ENCODE measurements at regions not wholly inside any gene's neighbourhood (a gene's known extent, or its start where the extent isn't known, plus 50 kb on each side); places are given as distances from the start of the nearest gene placed in this dataset.

DNA sequence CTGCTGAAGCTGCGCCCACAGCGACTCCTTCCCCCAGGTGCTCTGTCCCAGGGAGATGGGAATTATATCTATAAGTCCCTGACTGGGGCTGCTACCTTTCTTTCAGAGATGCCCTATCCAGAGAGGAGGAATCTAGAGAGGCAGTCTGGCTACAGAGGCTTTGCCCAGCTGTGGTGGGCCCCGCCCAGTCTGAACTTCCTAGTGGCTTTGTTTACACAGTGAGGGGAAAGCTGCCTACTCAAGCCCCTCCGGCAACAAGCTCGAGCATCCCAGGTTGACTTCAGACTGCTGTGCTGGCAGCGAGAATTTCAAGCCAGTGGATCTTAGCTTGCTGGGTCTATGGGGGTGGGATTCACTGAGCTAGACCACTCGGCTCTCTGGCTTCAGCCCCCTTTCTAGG is 152.5 kb upstream of the MAP3K7 start (continued):
- TF ChIP-seq, protein P1, sequence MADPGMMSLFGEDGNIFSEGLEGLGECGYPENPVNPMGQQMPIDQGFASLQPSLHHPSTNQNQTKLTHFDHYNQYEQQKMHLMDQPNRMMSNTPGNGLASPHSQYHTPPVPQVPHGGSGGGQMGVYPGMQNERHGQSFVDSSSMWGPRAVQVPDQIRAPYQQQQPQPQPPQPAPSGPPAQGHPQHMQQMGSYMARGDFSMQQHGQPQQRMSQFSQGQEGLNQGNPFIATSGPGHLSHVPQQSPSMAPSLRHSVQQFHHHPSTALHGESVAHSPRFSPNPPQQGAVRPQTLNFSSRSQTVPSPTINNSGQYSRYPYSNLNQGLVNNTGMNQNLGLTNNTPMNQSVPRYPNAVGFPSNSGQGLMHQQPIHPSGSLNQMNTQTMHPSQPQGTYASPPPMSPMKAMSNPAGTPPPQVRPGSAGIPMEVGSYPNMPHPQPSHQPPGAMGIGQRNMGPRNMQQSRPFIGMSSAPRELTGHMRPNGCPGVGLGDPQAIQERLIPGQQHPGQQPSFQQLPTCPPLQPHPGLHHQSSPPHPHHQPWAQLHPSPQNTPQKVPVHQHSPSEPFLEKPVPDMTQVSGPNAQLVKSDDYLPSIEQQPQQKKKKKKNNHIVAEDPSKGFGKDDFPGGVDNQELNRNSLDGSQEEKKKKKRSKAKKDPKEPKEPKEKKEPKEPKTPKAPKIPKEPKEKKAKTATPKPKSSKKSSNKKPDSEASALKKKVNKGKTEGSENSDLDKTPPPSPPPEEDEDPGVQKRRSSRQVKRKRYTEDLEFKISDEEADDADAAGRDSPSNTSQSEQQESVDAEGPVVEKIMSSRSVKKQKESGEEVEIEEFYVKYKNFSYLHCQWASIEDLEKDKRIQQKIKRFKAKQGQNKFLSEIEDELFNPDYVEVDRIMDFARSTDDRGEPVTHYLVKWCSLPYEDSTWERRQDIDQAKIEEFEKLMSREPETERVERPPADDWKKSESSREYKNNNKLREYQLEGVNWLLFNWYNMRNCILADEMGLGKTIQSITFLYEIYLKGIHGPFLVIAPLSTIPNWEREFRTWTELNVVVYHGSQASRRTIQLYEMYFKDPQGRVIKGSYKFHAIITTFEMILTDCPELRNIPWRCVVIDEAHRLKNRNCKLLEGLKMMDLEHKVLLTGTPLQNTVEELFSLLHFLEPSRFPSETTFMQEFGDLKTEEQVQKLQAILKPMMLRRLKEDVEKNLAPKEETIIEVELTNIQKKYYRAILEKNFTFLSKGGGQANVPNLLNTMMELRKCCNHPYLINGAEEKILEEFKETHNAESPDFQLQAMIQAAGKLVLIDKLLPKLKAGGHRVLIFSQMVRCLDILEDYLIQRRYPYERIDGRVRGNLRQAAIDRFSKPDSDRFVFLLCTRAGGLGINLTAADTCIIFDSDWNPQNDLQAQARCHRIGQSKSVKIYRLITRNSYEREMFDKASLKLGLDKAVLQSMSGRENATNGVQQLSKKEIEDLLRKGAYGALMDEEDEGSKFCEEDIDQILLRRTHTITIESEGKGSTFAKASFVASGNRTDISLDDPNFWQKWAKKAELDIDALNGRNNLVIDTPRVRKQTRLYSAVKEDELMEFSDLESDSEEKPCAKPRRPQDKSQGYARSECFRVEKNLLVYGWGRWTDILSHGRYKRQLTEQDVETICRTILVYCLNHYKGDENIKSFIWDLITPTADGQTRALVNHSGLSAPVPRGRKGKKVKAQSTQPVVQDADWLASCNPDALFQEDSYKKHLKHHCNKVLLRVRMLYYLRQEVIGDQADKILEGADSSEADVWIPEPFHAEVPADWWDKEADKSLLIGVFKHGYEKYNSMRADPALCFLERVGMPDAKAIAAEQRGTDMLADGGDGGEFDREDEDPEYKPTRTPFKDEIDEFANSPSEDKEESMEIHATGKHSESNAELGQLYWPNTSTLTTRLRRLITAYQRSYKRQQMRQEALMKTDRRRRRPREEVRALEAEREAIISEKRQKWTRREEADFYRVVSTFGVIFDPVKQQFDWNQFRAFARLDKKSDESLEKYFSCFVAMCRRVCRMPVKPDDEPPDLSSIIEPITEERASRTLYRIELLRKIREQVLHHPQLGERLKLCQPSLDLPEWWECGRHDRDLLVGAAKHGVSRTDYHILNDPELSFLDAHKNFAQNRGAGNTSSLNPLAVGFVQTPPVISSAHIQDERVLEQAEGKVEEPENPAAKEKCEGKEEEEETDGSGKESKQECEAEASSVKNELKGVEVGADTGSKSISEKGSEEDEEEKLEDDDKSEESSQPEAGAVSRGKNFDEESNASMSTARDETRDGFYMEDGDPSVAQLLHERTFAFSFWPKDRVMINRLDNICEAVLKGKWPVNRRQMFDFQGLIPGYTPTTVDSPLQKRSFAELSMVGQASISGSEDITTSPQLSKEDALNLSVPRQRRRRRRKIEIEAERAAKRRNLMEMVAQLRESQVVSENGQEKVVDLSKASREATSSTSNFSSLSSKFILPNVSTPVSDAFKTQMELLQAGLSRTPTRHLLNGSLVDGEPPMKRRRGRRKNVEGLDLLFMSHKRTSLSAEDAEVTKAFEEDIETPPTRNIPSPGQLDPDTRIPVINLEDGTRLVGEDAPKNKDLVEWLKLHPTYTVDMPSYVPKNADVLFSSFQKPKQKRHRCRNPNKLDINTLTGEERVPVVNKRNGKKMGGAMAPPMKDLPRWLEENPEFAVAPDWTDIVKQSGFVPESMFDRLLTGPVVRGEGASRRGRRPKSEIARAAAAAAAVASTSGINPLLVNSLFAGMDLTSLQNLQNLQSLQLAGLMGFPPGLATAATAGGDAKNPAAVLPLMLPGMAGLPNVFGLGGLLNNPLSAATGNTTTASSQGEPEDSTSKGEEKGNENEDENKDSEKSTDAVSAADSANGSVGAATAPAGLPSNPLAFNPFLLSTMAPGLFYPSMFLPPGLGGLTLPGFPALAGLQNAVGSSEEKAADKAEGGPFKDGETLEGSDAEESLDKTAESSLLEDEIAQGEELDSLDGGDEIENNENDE (IDR thresholded peaks at IDR 0.05; ENCODE audit: insufficient replicate concordance, low read length), result no peak
- TF ChIP-seq POLR2AphosphoS5 (IDR thresholded peaks at IDR 0.05; ENCODE audit: low read depth, low read length), result no peak
- no peak for TF ChIP-seq TBP (IDR thresholded peaks at IDR 0.05; ENCODE audit: low read depth, low read length)
- no peak for TF ChIP-seq PHF8 (conservative IDR thresholded peaks at IDR 0.05; ENCODE audit: low read depth, low read length)
- TF ChIP-seq KDM5A (IDR thresholded peaks at IDR 0.05; ENCODE audit: low read length), result no peak
- TF ChIP-seq RAD21 (IDR thresholded peaks at IDR 0.05 in 1 of 2, conservative IDR thresholded peaks at IDR 0.05 in 1 of 2; ENCODE audit: low read depth in 2 of 2, low read length in 2 of 2), result no peak
- no peak for TF ChIP-seq TEAD4 (IDR thresholded peaks at IDR 0.05; ENCODE audit: low read depth, low read length)
- no peak for TF ChIP-seq CREB1 (IDR thresholded peaks at IDR 0.05)
- TF ChIP-seq, protein P2, sequence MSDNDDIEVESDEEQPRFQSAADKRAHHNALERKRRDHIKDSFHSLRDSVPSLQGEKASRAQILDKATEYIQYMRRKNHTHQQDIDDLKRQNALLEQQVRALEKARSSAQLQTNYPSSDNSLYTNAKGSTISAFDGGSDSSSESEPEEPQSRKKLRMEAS (IDR thresholded peaks at IDR 0.05), result no peak
- TF ChIP-seq KDM1A (IDR thresholded peaks at IDR 0.05; ENCODE audit: borderline replicate concordance, low read length), result no peak

All from H1 (cell line).